Tibial nerve (tissue), 4 donors: ENCODE measurements at regions not wholly inside any gene's neighbourhood (a gene's known extent, or its start where the extent isn't known, plus 50 kb on each side); places are given as distances from the start of the nearest gene placed in this dataset.

ENCODE experiments used
- EP300 ChIP-seq, 2 donors: sonication (generic); formaldehyde crosslinking; IDR thresholded peaks; one replicate each; pipeline ENCODE4 v1.6.1; 2017; ENCODE audit warnings: antibody characterized with exemption in 2 of 2, mild to moderate bottlenecking in 1 of 2
- POLR2A ChIP-seq, 2 donors: fragments of 450-650 bp; IDR thresholded peaks; one replicate each; pipeline ENCODE4 v1.6.1; 2017; ENCODE audit warnings: antibody characterized with exemption in 2 of 2, mild to moderate bottlenecking in 2 of 2, moderate library complexity in 2 of 2
- TF ChIP-seq, protein P1 (sequence below), 5 experiments: fragments of 200-600 bp in 3 of 5; fragments of 450-650 bp in 2 of 5; sonication (generic) in 3 of 5; IDR thresholded peaks; one replicate each; pipeline ENCODE4 v1.5.1; 2016 to 2019; ENCODE audit warnings: antibody characterized with exemption in 5 of 5, mild to moderate bottlenecking in 3 of 5, moderate library complexity in 2 of 5

DNA sequence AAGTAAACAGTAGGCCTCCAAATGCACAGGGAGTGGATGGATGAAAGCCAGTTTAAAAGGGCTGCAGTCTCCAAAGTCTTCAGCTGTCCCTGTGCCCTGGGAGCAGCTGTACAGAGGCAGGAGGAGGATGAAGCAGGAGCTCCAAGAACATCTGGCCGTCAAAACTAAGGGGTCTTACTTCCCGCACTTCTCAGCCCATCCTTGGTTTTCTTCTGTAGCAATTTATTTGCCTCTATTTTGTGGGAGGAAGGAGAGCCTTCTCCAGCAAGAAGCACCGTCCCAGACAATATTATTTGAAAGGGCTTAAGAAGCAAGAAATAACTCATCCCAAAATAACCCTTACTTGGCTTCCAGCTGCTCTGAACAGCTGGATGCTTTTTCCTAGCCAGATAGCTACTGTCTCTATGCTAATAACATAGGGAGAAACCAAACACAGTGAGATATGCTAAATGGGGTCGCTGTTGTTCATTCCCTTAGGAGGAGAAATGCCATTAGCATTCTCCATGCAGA is 133.2 kb downstream of the SPATA19 start:
- TF ChIP-seq EP300 (IDR thresholded peaks at IDR 0.05) (no peak), POLR2A (IDR thresholded peaks at IDR 0.05) (no peak)
- TF ChIP-seq, protein P1, sequence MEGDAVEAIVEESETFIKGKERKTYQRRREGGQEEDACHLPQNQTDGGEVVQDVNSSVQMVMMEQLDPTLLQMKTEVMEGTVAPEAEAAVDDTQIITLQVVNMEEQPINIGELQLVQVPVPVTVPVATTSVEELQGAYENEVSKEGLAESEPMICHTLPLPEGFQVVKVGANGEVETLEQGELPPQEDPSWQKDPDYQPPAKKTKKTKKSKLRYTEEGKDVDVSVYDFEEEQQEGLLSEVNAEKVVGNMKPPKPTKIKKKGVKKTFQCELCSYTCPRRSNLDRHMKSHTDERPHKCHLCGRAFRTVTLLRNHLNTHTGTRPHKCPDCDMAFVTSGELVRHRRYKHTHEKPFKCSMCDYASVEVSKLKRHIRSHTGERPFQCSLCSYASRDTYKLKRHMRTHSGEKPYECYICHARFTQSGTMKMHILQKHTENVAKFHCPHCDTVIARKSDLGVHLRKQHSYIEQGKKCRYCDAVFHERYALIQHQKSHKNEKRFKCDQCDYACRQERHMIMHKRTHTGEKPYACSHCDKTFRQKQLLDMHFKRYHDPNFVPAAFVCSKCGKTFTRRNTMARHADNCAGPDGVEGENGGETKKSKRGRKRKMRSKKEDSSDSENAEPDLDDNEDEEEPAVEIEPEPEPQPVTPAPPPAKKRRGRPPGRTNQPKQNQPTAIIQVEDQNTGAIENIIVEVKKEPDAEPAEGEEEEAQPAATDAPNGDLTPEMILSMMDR (IDR thresholded peaks at IDR 0.05), result no peak
